ENCODE measurements at regions not wholly inside any gene's neighbourhood (a gene's known extent, or its start where the extent isn't known, plus 50 kb on each side); places are given as distances from the start of the nearest gene placed in this dataset.

DNA sequence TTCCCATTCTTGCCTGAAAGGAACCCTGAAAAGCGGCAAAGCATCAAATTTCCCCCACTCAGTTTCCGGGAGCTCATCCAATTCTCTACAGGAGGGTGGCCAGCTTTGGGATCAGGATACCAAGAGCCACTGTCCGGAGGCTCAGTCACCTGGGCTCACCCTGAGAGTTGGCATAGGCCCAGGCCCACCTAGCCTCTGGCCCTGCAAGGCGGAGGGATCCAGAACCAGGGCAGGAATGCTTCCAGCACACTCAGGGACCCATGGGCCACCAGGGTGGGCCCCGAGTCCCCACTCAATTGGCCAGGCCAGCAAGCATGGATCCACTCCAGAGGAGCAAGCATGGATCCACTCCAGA lies 432.9 kb upstream of the MYT1L start:
- no peak for DNase-seq (ENCODE audit: low read depth)

GRCh38 chr2:2763351-2764000 lies 432.4 kb upstream of the MYT1L start:
- DNase-seq (ENCODE audit: low read depth): no peak

DNA sequence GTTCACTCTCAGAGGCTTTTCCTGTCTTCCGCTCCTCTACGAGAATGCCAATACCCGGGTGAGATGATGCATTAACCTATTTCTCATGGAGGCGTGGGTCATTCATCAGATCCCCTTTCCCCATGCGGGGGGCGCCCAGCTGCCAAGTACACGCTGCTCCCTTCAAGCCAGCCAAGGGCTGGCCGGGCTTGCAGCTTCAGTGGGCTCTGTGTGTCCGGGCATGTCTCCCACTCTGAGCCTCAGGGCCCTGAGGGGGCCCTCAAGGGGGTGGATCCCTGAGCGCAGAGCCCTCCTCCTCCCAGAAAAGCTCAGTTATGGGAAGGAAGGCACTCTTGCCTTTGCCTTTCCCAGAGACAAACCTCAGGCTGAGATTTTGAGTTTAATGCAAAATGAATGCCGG lies 431.8 kb upstream of the MYT1L start:
- no peak for DNase-seq (ENCODE audit: low read depth)

DNA sequence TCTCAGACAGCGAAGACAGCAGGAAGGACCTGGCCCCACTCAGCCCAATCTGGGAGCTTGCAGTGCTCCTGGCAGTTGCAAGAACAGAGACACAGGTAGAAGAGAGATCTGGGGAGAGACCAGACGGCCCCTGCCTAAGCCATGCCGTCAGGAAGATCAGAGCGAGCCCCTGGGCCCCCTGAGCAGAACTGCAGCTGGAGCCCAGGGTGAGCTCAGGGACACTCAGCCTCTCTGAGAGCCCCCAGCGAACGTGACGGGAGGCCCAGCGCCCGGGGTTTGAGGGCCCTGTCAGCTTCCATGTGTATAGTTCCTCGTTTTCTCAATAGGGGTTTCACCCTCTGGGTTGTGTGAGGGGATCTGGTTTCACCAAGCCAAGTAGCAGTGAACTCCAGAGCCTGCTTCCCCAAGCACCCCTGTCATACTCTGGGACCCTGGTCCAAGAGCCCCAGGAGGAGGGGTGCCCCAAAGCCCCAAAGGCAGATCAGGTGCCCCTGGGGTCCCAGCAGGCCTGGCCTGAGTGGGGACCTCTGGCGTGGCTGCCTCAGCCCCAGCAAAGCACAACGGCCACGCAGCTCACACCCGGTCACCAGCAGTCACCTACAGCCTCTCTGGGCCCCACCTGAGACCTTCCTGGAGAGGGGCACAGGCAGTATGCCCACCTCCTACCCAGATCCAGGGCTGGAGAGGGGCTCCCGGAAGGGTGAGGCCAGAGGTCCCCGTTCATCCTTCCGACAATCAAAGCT lies 431.3 kb upstream of the MYT1L start:
- no peak for DNase-seq (ENCODE audit: low read depth)

GRCh38 chr2:2758793-2759367 lies 427.8 kb upstream of the MYT1L start:
- no peak for DNase-seq (ENCODE audit: low read depth)

DNA sequence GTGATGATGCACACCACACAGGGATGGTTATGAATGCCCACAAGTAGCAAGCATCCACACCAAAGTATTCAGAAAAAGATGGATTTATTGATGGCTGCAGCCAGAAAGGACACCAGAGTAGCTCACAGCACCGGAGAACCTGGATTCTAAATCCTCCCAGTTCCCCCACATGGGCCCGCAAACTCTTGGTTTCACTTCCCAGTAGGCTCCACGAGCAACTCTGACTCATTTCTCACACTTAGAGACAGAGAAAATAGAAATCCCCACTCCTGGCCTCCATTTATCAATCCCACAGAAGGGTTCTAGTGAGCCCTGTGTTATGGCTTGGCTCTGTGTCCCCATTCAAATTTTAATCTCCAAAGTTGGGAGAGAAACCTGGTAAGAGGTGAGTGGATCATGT lies 426.7 kb upstream of the MYT1L start:
- DNase-seq (ENCODE audit: low read depth): no peak

DNA sequence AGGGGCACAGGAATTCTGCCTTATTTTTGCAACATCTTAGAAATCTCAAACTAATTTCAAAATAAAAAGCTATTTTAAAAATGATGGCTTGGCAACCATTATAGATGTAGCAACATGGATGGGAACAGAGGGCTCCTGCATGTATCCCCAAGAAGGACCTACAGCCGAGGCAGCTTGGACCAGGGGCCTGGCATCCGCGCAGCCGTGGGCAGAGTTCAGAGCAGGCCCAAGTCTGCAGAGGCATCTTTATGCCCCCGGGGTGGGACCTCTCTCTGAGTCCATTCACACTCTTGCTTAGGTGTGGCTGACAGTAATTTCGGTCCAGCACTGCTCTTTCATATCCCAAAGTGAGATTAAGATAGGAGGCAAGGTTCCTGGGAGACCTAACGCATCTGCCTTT lies 425.8 kb upstream of the MYT1L start:
- no peak for DNase-seq (ENCODE audit: low read depth)

GRCh38 chr2:2755990-2756389 lies 424.9 kb upstream of the MYT1L start:
- no peak for DNase-seq (ENCODE audit: low read depth)

DNA sequence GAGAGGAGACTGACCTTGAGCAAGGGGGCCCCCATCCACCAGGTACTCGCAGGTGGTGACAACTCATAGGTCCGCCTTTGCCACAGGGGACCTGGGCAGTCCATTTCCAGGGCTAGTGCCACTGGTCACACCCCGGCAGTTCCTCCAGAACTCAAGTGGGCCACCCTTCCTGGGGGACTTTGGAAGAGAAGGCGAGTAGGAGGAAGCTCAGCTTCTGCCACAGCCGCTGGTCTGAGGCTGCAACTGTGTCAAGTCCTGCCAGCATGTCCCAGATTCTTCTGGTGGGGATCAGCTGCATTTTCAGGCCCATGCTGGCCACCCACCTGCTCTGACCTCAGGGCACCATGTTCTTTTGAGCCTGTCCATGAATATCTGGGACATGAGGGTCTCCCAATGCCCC lies 423.9 kb upstream of the MYT1L start:
- no peak for DNase-seq (ENCODE audit: low read depth)

- no peak for DNase-seq (ENCODE audit: low read depth)
Observed at GRCh38 chr2:2751715-2752315, 420.7 kb upstream of the MYT1L start.

GRCh38 chr2:2750867-2751714 lies 420.0 kb upstream of the MYT1L start:
- DNase-seq (ENCODE audit: low read depth): no peak

DNA sequence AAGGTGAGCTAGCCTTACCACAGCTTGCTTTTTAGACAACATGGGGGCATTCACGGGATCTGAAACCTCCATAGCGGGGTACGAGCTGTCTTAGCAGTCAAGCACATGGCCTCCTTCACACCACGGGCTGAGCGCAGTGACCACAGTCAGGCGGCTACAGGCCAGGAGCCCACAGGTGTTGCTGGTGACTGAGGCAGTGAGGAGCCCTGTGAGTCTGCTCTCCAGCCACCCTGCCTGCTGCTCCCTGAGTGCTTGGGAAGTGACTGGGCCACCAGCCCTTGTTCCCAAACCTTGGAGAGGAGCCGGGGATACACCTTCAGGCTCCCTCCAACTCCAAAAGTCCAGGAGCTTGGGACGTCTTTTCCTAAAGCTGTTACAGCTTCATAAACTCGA lies 418.1 kb upstream of the MYT1L start:
- DNase-seq (ENCODE audit: low read depth): no peak

DNA sequence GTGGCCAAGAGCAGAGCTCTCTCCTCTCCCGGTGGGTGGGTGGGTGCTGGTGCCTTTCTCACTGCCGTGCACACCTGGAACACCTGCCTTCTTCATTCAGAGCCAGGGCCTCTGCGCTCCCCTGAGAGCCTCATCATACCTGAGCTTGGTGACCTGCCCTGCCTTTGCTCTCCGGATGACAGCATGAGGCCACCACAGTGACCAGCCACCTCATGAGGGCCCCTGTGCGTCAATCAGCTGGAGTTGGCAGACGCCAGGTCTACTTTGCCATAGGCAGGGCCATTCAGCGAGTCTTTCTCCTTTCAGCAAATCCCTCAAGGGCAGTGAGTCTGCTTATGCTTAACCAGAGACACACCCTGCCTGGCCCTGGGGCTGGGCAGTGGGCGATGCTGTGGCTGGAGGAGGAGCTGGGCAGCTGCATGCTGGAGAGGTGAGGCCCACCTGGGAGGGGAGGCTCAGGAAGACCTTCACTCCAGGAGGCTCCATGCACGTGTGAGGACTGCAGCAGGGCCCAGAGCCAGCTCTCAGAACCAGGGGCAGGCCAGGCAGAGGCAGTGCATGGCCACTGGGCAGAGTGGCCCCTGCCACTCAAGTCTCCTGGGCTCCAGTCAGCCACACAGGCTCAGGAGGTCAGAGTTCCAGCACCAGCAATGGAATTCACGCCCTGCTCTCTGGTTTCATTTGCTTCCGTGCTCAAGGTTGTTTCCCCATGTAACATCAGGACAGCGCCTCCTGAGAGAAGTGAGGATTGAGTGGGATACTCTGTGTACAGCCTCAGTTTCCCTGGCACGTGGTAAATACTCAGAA lies 417.5 kb upstream of the MYT1L start:
- no peak for DNase-seq (ENCODE audit: low read depth)

- DNase-seq (ENCODE audit: low read depth): no peak
Observed at GRCh38 chr2:2747797-2748301, 416.8 kb upstream of the MYT1L start.

DNA sequence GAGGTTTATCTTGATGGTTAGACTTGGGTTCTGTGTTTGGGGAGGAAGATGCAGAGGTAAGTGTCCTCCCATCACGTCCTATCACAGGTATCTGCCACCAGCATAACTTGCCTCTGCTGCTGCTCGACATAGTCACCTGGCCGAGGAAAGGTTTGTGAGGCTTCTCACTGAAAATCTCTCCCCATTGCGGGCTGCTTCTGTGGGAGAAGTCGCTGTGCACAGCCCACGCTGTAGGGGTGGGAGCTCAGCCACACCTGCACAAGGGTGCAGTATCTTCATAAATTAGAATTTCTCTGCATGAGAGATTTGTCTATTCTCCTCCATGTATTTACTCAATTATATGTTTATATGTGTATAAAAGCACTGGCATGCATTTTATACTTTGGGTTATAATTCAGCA lies 415.7 kb upstream of the MYT1L start:
- DNase-seq (ENCODE audit: low read depth): no peak

- DNase-seq (ENCODE audit: low read depth): no peak
Observed at GRCh38 chr2:2744958-2745715, 414.1 kb upstream of the MYT1L start.

DNA sequence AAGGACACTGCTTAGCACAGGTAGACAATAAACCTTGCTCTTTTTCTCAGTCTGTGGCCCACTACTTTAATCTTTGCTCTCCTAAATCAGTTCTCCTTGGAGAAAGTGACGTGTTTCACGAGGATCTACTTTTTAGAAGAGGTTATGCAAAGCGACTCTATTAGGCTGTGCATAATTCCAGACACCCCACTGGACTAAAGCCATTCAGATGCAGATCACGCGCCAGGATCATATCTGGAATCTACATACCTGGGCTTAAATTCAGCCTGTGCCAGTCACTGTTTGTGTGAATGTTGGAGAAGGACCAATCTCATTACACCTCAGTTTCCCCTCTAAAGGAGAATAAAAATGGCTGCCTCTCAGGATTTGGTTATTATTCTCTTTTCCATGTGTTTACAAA lies 413.0 kb upstream of the MYT1L start:
- no peak for DNase-seq (ENCODE audit: low read depth)

GRCh38 chr2:2743164-2743571 lies 412.1 kb upstream of the MYT1L start:
- peak; percentile 3 for DNase-seq (ENCODE audit: low read depth)

GRCh38 chr2:2742726-2743125 lies 411.7 kb upstream of the MYT1L start:
- no peak for DNase-seq (ENCODE audit: low read depth)

DNA sequence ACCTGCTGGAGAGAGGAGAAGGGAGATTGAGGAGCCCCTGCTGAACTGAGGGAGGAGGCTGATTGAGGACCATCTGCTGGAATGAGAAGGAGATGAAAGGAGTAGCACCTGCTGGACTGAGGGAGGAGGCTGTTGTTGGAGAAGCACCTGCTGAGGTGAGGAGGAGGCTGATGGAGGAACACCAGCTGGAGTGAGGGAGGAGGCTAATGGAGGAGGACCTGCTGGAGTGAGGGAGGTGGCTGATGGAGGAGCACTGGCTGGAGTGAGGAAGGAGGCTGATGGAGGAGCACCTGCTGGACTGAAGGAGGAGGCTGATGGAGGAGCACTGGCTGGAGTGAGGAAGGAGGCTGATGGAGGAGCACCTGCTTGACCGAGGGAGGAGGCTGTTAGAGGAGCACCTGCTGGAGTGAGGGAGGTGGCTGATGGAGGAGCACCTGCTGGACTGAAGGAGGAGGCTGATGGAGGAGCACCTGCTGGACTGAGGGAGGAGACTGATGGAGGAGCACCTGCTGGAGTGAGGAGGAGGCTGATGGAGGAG lies 409.2 kb upstream of the MYT1L start:
- DNase-seq (ENCODE audit: low read depth): no peak

All from non-pigmented ciliary epithelial cell (primary cell).